Panc1 (cell line): ENCODE measurements at regions not wholly inside any gene's neighbourhood (a gene's known extent, or its start where the extent isn't known, plus 50 kb on each side); places are given as distances from the start of the nearest gene placed in this dataset.
"Not testable (repeated sequence)": the region's sequence is repeated elsewhere in the genome, so short reads cannot be mapped to it uniquely, and the experiment has no call there.

ENCODE experiments used
- ATAC-seq: fragments of 200-7000 bp; cut with Tn5 transposase; 2 replicates; pipeline ENCODE4 v1.9.1; 2020; ENCODE audit warnings: mild to moderate bottlenecking, moderate library complexity
- BruUV-seq: library from RNA; stranded (reverse); fragments of 400-500 nt; replicated peaks from 2 replicates; lab custom pipeline; 2021; lab: Mats Ljungman, UMichigan
- CTCF ChIA-PET: fragments of 300-600 bp; sonication (Branson Sonifier 250); formaldehyde crosslinking; loops from one replicate; lab custom pipeline; 2022; ENCODE audit warnings: antibody characterized with exemption; lab: Charles Lee
- POLR2A ChIA-PET: fragments of 300-600 bp; sonication (Branson Sonifier 250); formaldehyde crosslinking; loops from one replicate; lab custom pipeline; 2022; ENCODE audit warnings: antibody characterized with exemption; lab: Charles Lee
- DNase-seq: peaks from one replicate; pipeline ENCODE4 v3.0.0-alpha.2; 2010; ENCODE audit warnings: low read depth, low spot score
- H3K27ac ChIP-seq: 2 replicates; pipeline ENCODE4 v1.5.1; 2011; ENCODE audit warnings: mild to moderate bottlenecking, low read length, inconsistent platforms
- H3K27me3 ChIP-seq: fragments of 200-500 bp; sonication (Bioruptor generic); 2 replicates; pipeline ENCODE4 v1.6.0; 2014; ENCODE audit warnings: low read length, inconsistent platforms; ENCODE audit not compliant: control insufficient read depth, insufficient read depth
- H3K36me3 ChIP-seq: fragments of 200-500 bp; sonication (Bioruptor generic); 2 replicates; pipeline ENCODE4 v1.5.1; 2014; ENCODE audit warnings: inconsistent platforms, mild to moderate bottlenecking, low read length, moderate library complexity; ENCODE audit not compliant: control insufficient read depth, insufficient read depth
- H3K4me1 ChIP-seq: 2 replicates; pipeline ENCODE4 v1.5.1; 2011; ENCODE audit warnings: inconsistent platforms, mild to moderate bottlenecking, low read length, moderate library complexity; ENCODE audit not compliant: control insufficient read depth, insufficient read depth
- H3K4me3 ChIP-seq, 2 experiments: 2 replicates each; pipeline ENCODE4 v1.5.1; 2011 to 2012; ENCODE audit warnings: low read depth in 2 of 2, low read length in 2 of 2, mild to moderate bottlenecking in 2 of 2, inconsistent platforms in 1 of 2, moderate library complexity in 1 of 2
- H3K9me3 ChIP-seq: fragments of 200-500 bp; sonication (Bioruptor generic); 2 replicates; pipeline ENCODE4 v1.5.1; 2014; ENCODE audit warnings: low read depth, mild to moderate bottlenecking, inconsistent platforms, low read length, moderate library complexity; ENCODE audit not compliant: control insufficient read depth, insufficient read depth
- CTCF ChIP-seq: fragments of 450-650 bp; IDR thresholded peaks from 2 replicates; pipeline ENCODE4 v1.5.1; 2017; ENCODE audit warnings: mild to moderate bottlenecking
- POLR2AphosphoS5 ChIP-seq: IDR thresholded peaks from 2 replicates; pipeline ENCODE4 v1.6.1; 2012; ENCODE audit warnings: mild to moderate bottlenecking, low read depth, low read length, moderate library complexity
- REST ChIP-seq, 2 experiments: IDR thresholded peaks; 2 replicates each; pipeline ENCODE4 v1.6.1; 2011 to 2012; ENCODE audit warnings: low read depth in 2 of 2, control low read depth in 1 of 2, low read length in 1 of 2, mild to moderate bottlenecking in 1 of 2, moderate library complexity in 1 of 2; ENCODE audit not compliant: insufficient read depth in 1 of 2
- SIN3A ChIP-seq: IDR thresholded peaks from 2 replicates; pipeline ENCODE4 v1.6.1; 2012; ENCODE audit warnings: low read depth, mild to moderate bottlenecking, low read length, moderate library complexity, borderline replicate concordance; ENCODE audit not compliant: insufficient read depth
- TCF7L2 ChIP-seq: IDR thresholded peaks from 2 replicates; pipeline ENCODE4 v1.6.1; 2011; ENCODE audit warnings: mild to moderate bottlenecking, low read depth, low read length, inconsistent platforms
- in situ Hi-C: cut with HindIII; loops from 2 replicates; pipeline ENCODE4 v1.10.0; 2016; ENCODE audit warnings: low sequenced_read_pairs, low pct_unique_long_range_greater_than_20kb
- intact Hi-C: fragments of 100-400 bp; cut with micrococcal nuclease; formaldehyde crosslinking; loops from one replicate; pipeline ENCODE4 v1.10.0; 2022; ENCODE audit not compliant: unreplicated experiment

- Histone ChIP-seq H3K4me1 (no peaks in the 10 kb centered on the region), H3K27me3 (no peaks in the 10 kb centered on the region), H3K27ac (no peak overlapping the region), H3K9me3 (no peaks in the 10 kb centered on the region), H3K36me3 (no peaks in the 10 kb centered on the region), H3K4me3 (no peak overlapping the region)
- BruUV-seq, result no TSS peak
- DNase-seq (no peak), ATAC-seq (no peak)
- TF ChIP-seq TCF7L2 (no peak), CTCF (no peak), SIN3A (no peak), POLR2AphosphoS5 (no peak), REST (IDR thresholded peaks at IDR 0.05; ENCODE audit: insufficient read depth in 1 of 2, low read depth in 2 of 2, low read length in 1 of 2) (no peak)
- intact Hi-C loops, result no loop called here
- ChIA-PET CTCF (no interaction called here), POLR2A (no interaction called here)
- in situ Hi-C loops, result no loop called here
These were observed 196.0 kb downstream of the TMEM26 start for GRCh38 chr10:61257136-61257535.

GRCh38 chr10:61252326-61252725 lies 200.9 kb downstream of the TMEM26 start:
- CTCF ChIA-PET, DNase-seq, H3K9me3 ChIP-seq, H3K36me3 ChIP-seq, H3K27ac ChIP-seq, BruUV-seq, intact Hi-C loops, in situ Hi-C loops, ATAC-seq, H3K4me1 ChIP-seq, H3K4me3 ChIP-seq, POLR2A ChIA-PET, H3K27me3 ChIP-seq: not testable (repeated sequence)

GRCh38 chr10:61251089-61251488 lies 202.1 kb downstream of the TMEM26 start:
- DNase-seq (no peak), ATAC-seq (no peak)
- H3K4me3 ChIP-seq, result no peak overlapping the region
- H3K4me1 ChIP-seq, result no peaks in the 10 kb centered on the region
- ChIA-PET CTCF (no interaction called here), POLR2A (no interaction called here)
- BruUV-seq, result no TSS peak
- H3K9me3 ChIP-seq, result no peaks in the 10 kb centered on the region
- no peak overlapping the region for H3K27ac ChIP-seq
- TF ChIP-seq SIN3A, result no peak
- no peak for TF ChIP-seq REST (IDR thresholded peaks at IDR 0.05; ENCODE audit: insufficient read depth in 1 of 2, low read depth in 2 of 2, low read length in 1 of 2)
- TF ChIP-seq CTCF, result no peak
- TF ChIP-seq POLR2AphosphoS5, result no peak
- TF ChIP-seq TCF7L2, result no peak
- H3K36me3 ChIP-seq, result no peaks in the 10 kb centered on the region
- in situ Hi-C loops (no loop called here), intact Hi-C loops (no loop called here)
- H3K27me3 ChIP-seq, result no peaks in the 10 kb centered on the region
